ENCODE measurements at regions not wholly inside any gene's neighbourhood (a gene's known extent, or its start where the extent isn't known, plus 50 kb on each side); places are given as distances from the start of the nearest gene placed in this dataset.

- no peaks in the 10 kb centered on the region for H3K4me1 Mint-ChIP-seq (ENCODE audit: low read depth, unreplicated experiment)
- peaks cover 2% of the 10 kb centered on the region for H3K27me3 Mint-ChIP-seq (ENCODE audit: insufficient read depth, unreplicated experiment)
- H3K36me3 Mint-ChIP-seq (ENCODE audit: insufficient read depth, unreplicated experiment): no peaks in the 10 kb centered on the region
- intact Hi-C loops (cut with micrococcal nuclease; ENCODE audit: unreplicated experiment): no loop called here
- H3K9me3 ChIP-seq: 0 out of 2 replicates have a peak, but pooled peaks cover 5% of the 10 kb centered on the region
- no peak for TF ChIP-seq CTCF (IDR thresholded peaks at IDR 0.05; ENCODE audit: insufficient read depth in 1 of 2, low read depth in 1 of 2, low read length in 1 of 2, severe bottlenecking in 1 of 2, unreplicated experiment in 1 of 2)
- no peak overlapping the region for H3K4me3 Mint-ChIP-seq (ENCODE audit: unreplicated experiment)
- H3K4me1 ChIP-seq: no peaks in the 10 kb centered on the region
- no peaks in the 10 kb centered on the region for H3K9me3 Mint-ChIP-seq (ENCODE audit: unreplicated experiment)
- H3K27ac Mint-ChIP-seq (ENCODE audit: unreplicated experiment): no peak overlapping the region
- ChIA-PET POLR2A (no interaction called here), CTCF (no interaction called here)
- H3K36me3 ChIP-seq (ENCODE audit: control insufficient read depth, insufficient read depth, low read length): no peaks in the 10 kb centered on the region
- BruUV-seq (replicated peaks): no TSS peak
- no peak overlapping the region for H3K4me3 ChIP-seq (ENCODE audit: low read depth, low read length)
- H3K27me3 ChIP-seq (replicated peaks; ENCODE audit: control insufficient read depth, insufficient read depth, low read length): no peaks in the 10 kb centered on the region
- no peak for DNase-seq
These were observed 955.3 kb downstream of the REEP3 start for GRCh38 chr10:64476506-64476905.

GRCh38 chr10:64477791-64478190, 956.6 kb downstream of the REEP3 start:
- Histone ChIP-seq H3K9me3 (0 out of 2 replicates have a peak, but pooled peaks cover 5% of the 10 kb centered on the region), H3K4me1 (no peaks in the 10 kb centered on the region), H3K27me3 (replicated peaks; ENCODE audit: control insufficient read depth, insufficient read depth, low read length) (no peaks in the 10 kb centered on the region), H3K4me3 (ENCODE audit: low read depth, low read length) (no peak overlapping the region), H3K36me3 (ENCODE audit: control insufficient read depth, insufficient read depth, low read length) (no peaks in the 10 kb centered on the region)
- H3K27ac Mint-ChIP-seq (ENCODE audit: unreplicated experiment): no peak overlapping the region
- peaks cover 2% of the 10 kb centered on the region for H3K27me3 Mint-ChIP-seq (ENCODE audit: insufficient read depth, unreplicated experiment)
- no peaks in the 10 kb centered on the region for H3K9me3 Mint-ChIP-seq (ENCODE audit: unreplicated experiment)
- no peak for DNase-seq
- TF ChIP-seq CTCF (IDR thresholded peaks at IDR 0.05; ENCODE audit: insufficient read depth in 1 of 2, low read depth in 1 of 2, low read length in 1 of 2, severe bottlenecking in 1 of 2, unreplicated experiment in 1 of 2): no peak
- BruUV-seq (replicated peaks): no TSS peak
- intact Hi-C loops (cut with micrococcal nuclease; ENCODE audit: unreplicated experiment): no loop called here
- CTCF ChIA-PET: no interaction called here
- H3K4me3 Mint-ChIP-seq (ENCODE audit: unreplicated experiment): no peak overlapping the region
- POLR2A ChIA-PET: no interaction called here
- no peaks in the 10 kb centered on the region for H3K4me1 Mint-ChIP-seq (ENCODE audit: low read depth, unreplicated experiment)
- H3K36me3 Mint-ChIP-seq (ENCODE audit: insufficient read depth, unreplicated experiment): no peaks in the 10 kb centered on the region

GRCh38 chr10:64484811-64485330, 963.7 kb downstream of the REEP3 start:
- H3K27me3 Mint-ChIP-seq (ENCODE audit: insufficient read depth, unreplicated experiment): no peaks in the 10 kb centered on the region
- no TSS peak for BruUV-seq (replicated peaks)

More at GRCh38 chr10:64484811-64485330, 963.7 kb downstream of the REEP3 start:
- H3K4me3 Mint-ChIP-seq (ENCODE audit: unreplicated experiment): no peak overlapping the region
- H3K4me1 Mint-ChIP-seq (ENCODE audit: low read depth, unreplicated experiment): no peaks in the 10 kb centered on the region
- no peak for DNase-seq
- ChIA-PET CTCF (no interaction called here), POLR2A (no interaction called here)
- H3K9me3 Mint-ChIP-seq (ENCODE audit: unreplicated experiment): no peaks in the 10 kb centered on the region
- no peak for TF ChIP-seq CTCF (IDR thresholded peaks at IDR 0.05; ENCODE audit: insufficient read depth in 1 of 2, low read depth in 1 of 2, low read length in 1 of 2, severe bottlenecking in 1 of 2, unreplicated experiment in 1 of 2)
- H3K36me3 Mint-ChIP-seq (ENCODE audit: insufficient read depth, unreplicated experiment): no peaks in the 10 kb centered on the region
- Histone ChIP-seq H3K27me3 (replicated peaks; ENCODE audit: control insufficient read depth, insufficient read depth, low read length) (no peaks in the 10 kb centered on the region), H3K36me3 (ENCODE audit: control insufficient read depth, insufficient read depth, low read length) (no peaks in the 10 kb centered on the region), H3K4me3 (ENCODE audit: low read depth, low read length) (no peak overlapping the region), H3K9me3 (no peaks in the 10 kb centered on the region), H3K4me1 (no peaks in the 10 kb centered on the region)
- no peak overlapping the region for H3K27ac Mint-ChIP-seq (ENCODE audit: unreplicated experiment)
- intact Hi-C loops (cut with micrococcal nuclease; ENCODE audit: unreplicated experiment): no loop called here

Data from Caco-2 (cell line).